RWPE1 (cell line): ENCODE measurements at regions not wholly inside any gene's neighbourhood (a gene's known extent, or its start where the extent isn't known, plus 50 kb on each side); places are given as distances from the start of the nearest gene placed in this dataset.

Experiments used
- CTCF ChIA-PET: fragments of 350-600 bp; sonication (Branson Sonifier 250); formaldehyde crosslinking; extraction: SDS; loops from one replicate; lab custom pipeline; 2021; lab: Yijun Ruan, JAX
- POLR2A ChIA-PET: fragments of 400-600 bp; formaldehyde crosslinking; extraction: SDS; loops from one replicate; lab custom pipeline; 2020; ENCODE audit warnings: antibody characterized with exemption; ENCODE audit not compliant: low non-redundant PET; lab: Yijun Ruan, JAX
- DNase-seq: peaks from one replicate; pipeline ENCODE4 v3.0.0; 2012; ENCODE audit warnings: low spot score
- H3K27ac ChIP-seq: fragments of 450-650 bp; 2 replicates; pipeline ENCODE4 v1.5.1; 2017
- CTCF ChIP-seq: fragments of 450-650 bp; conservative IDR thresholded peaks from 2 replicates; pipeline ENCODE4 v1.5.1; 2017; ENCODE audit warnings: low read depth, mild to moderate bottlenecking

GRCh38 chr13:68168448-68168847, 938.3 kb upstream of the PCDH9 start:
- no peak for DNase-seq
- CTCF ChIA-PET: no interaction called here
- POLR2A ChIA-PET: no interaction called here
- TF ChIP-seq CTCF: no peak
- no peak overlapping the region for H3K27ac ChIP-seq

- POLR2A ChIA-PET: no interaction called here
- H3K27ac ChIP-seq: no peak overlapping the region
- no peak for DNase-seq
- TF ChIP-seq CTCF: no peak
- CTCF ChIA-PET: interaction anchor here (0.7 kb wide), 1 partner anchor 71 kb away, joined by 4 read pairs; no protein-coding TSS in a partner anchor
These were observed 930.3 kb upstream of the PCDH9 start for GRCh38 chr13:68160466-68160865.

- H3K27ac ChIP-seq: no peak overlapping the region
- ChIA-PET CTCF (no interaction called here), POLR2A (no interaction called here)
- DNase-seq: no peak
- no peak for TF ChIP-seq CTCF
These were observed 922.3 kb upstream of the PCDH9 start for GRCh38 chr13:68152414-68152813.

- H3K27ac ChIP-seq: no peak overlapping the region
- POLR2A ChIA-PET: no interaction called here
- no peak for TF ChIP-seq CTCF
- CTCF ChIA-PET: interaction anchor here (0.5 kb wide), 1 partner anchor 30 kb away, joined by 3 read pairs; no protein-coding TSS in a partner anchor
- no peak for DNase-seq
These were observed 915.7 kb upstream of the PCDH9 start for GRCh38 chr13:68145852-68146251.

- TF ChIP-seq CTCF: no peak
- no peak for DNase-seq
- H3K27ac ChIP-seq: no peak overlapping the region
- CTCF ChIA-PET: interaction anchor here (0.6 kb wide), 1 partner anchor 17 kb away, joined by 4 read pairs; no protein-coding TSS in a partner anchor
- POLR2A ChIA-PET: no interaction called here
These were observed 898.3 kb upstream of the PCDH9 start for GRCh38 chr13:68128297-68128915.

- CTCF ChIA-PET: interaction anchor here (0.6 to 0.7 kb wide), 2 partner anchors 31 to 1171 kb away, joined by 4 read pairs; no protein-coding TSS in a partner anchor
These were observed 894.9 kb upstream of the PCDH9 start for GRCh38 chr13:68125087-68125480.

More at GRCh38 chr13:68125087-68125480, 894.9 kb upstream of the PCDH9 start:
- POLR2A ChIA-PET: no interaction called here
- no peak overlapping the region for H3K27ac ChIP-seq
- peak; percentile 2 for DNase-seq
- no peak for TF ChIP-seq CTCF
